Right lobe of liver (tissue), 6 donors: ENCODE measurements at regions not wholly inside any gene's neighbourhood (a gene's known extent, or its start where the extent isn't known, plus 50 kb on each side); places are given as distances from the start of the nearest gene placed in this dataset.
"Not testable (repeated sequence)": the region's sequence is repeated elsewhere in the genome, so short reads cannot be mapped to it uniquely, and the experiment has no call there.

Experiments used
- ATAC-seq, 4 donors: fragments of 200-7000 bp; cut with Tn5 transposase; one replicate each; pipeline ENCODE4 v1.9.1; 2020; ENCODE audit warnings: mild to moderate bottlenecking in 4 of 4, moderate library complexity in 4 of 4
- DNase-seq, 3 donors: peaks; one replicate each; pipeline ENCODE4 v3.0.0-alpha.2; 2020
- H3K27ac ChIP-seq, 3 donors: fragments of 200-600 bp; one replicate each; pipeline ENCODE4 v1.8.0; 2022
- H3K27me3 ChIP-seq, 2 donors: fragments of 200-600 bp; one replicate each; pipeline ENCODE4 v1.8.0; 2022
- H3K36me3 ChIP-seq, 4 donors: fragments of 200-600 bp; sonication (generic) in 1 of 4; one replicate each; pipeline versions ENCODE4 v1.5.1 to v1.8.0; 2017 to 2022; ENCODE audit warnings: control low read depth in 1 of 4
- H3K4me1 ChIP-seq, 4 donors: fragments of 200-600 bp; sonication (generic) in 1 of 4; one replicate each; pipeline versions ENCODE4 v1.5.1 to v1.8.0; 2017 to 2022; ENCODE audit warnings: control low read depth in 1 of 4
- H3K4me3 ChIP-seq, 3 donors: fragments of 200-600 bp; one replicate each; pipeline ENCODE4 v1.8.0; 2022
- H3K9me3 ChIP-seq, 4 donors: fragments of 200-600 bp; sonication (generic) in 1 of 4; one replicate each; pipeline versions ENCODE4 v1.5.1 to v1.8.0; 2017 to 2022; ENCODE audit warnings: control low read depth in 1 of 4
- POLR2A ChIP-seq: fragments of 450-650 bp; IDR thresholded peaks from one replicate; pipeline ENCODE4 v1.6.1; 2017; ENCODE audit warnings: antibody characterized with exemption, mild to moderate bottlenecking
- WGBS: methylation state at CpG from one replicate; pipeline ENCODE4 v1.1.6; 2018; ENCODE audit warnings: low coverage, low lambda C conversion rate; ENCODE audit not compliant: insufficient coverage; ENCODE audit errors: missing lambda C conversion rate; 5-methylcytosine and 5-hydroxymethylcytosine counted together
- intact Hi-C, 2 donors: fragments of 100-400 bp; cut with DNase I; formaldehyde crosslinking; loops; one replicate each; pipeline versions ENCODE4 v1.11.2 to v1.14.1; 2022
- TF ChIP-seq, protein P1 (sequence below), 4 donors: fragments of 200-600 bp in 3 of 4; fragments of 450-650 bp in 1 of 4; IDR thresholded peaks; one replicate each; pipeline versions ENCODE4 v1.5.1 to v1.8.0; 2016 to 2022; ENCODE audit warnings: antibody characterized with exemption in 4 of 4, mild to moderate bottlenecking in 2 of 4
- donor health status: DM: no; HTN: yes; CAD: no.
- donor health status: DM: no; HTN: no; CAD: no.
- donor health status: DM: no; HTN: no; CAD: no.
- donor health status: DM: no; HTN: yes; CAD: no.
- donor health status: DM: no; HTN: yes; CAD: no.

- H3K4me1 ChIP-seq, result no peaks in the 10 kb centered on the region
- 75% methylated on average over 7 of the region's 9 CpGs for WGBS
- ATAC-seq (no peak), DNase-seq (no peak)
- H3K9me3 ChIP-seq, result no peaks in the 10 kb centered on the region
- no peak overlapping the region for H3K27ac ChIP-seq
- TF ChIP-seq, protein P1, sequence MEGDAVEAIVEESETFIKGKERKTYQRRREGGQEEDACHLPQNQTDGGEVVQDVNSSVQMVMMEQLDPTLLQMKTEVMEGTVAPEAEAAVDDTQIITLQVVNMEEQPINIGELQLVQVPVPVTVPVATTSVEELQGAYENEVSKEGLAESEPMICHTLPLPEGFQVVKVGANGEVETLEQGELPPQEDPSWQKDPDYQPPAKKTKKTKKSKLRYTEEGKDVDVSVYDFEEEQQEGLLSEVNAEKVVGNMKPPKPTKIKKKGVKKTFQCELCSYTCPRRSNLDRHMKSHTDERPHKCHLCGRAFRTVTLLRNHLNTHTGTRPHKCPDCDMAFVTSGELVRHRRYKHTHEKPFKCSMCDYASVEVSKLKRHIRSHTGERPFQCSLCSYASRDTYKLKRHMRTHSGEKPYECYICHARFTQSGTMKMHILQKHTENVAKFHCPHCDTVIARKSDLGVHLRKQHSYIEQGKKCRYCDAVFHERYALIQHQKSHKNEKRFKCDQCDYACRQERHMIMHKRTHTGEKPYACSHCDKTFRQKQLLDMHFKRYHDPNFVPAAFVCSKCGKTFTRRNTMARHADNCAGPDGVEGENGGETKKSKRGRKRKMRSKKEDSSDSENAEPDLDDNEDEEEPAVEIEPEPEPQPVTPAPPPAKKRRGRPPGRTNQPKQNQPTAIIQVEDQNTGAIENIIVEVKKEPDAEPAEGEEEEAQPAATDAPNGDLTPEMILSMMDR (IDR thresholded peaks at IDR 0.05), result no peak
- TF ChIP-seq POLR2A, result no peak
- no peaks in the 10 kb centered on the region for H3K27me3 ChIP-seq
- intact Hi-C loops, result no loop called here
- no peaks in the 10 kb centered on the region for H3K36me3 ChIP-seq
- H3K4me3 ChIP-seq, result no peak overlapping the region
Observed at GRCh38 chr2:210762604-210763588, 206.5 kb downstream of the CPS1 start.

- Histone ChIP-seq H3K9me3 (no peaks in the 10 kb centered on the region), H3K27me3 (no peaks in the 10 kb centered on the region), H3K4me1 (no peaks in the 10 kb centered on the region), H3K4me3 (no peak overlapping the region), H3K27ac (no peak overlapping the region), H3K36me3 (no peaks in the 10 kb centered on the region)
- ATAC-seq (no peak), DNase-seq (no peak)
- intact Hi-C loops, result no loop called here
- TF ChIP-seq POLR2A, result no peak
- TF ChIP-seq, protein P1 (IDR thresholded peaks at IDR 0.05), result no peak
- 70% methylated on average over 5 of the region's 5 CpGs for WGBS
Observed at GRCh38 chr2:210768329-210768910, 212.0 kb downstream of the CPS1 start.

GRCh38 chr2:210776756-210777155 lies 220.4 kb downstream of the CPS1 start:
- Histone ChIP-seq H3K27me3 (no peaks in the 10 kb centered on the region), H3K4me1 (no peaks in the 10 kb centered on the region), H3K27ac (no peak overlapping the region), H3K36me3 (no peaks in the 10 kb centered on the region), H3K4me3 (no peak overlapping the region), H3K9me3 (no peaks in the 10 kb centered on the region)
- no peak for DNase-seq
- intact Hi-C loops, result no loop called here
- ATAC-seq, result no peak
- no peak for TF ChIP-seq POLR2A
- TF ChIP-seq, protein P1 (IDR thresholded peaks at IDR 0.05), result no peak

- intact Hi-C loops, result no loop called here
- DNase-seq, result no peak
- 66% methylated on average over 3 of the region's 3 CpGs for WGBS
- Histone ChIP-seq H3K9me3 (no peaks in the 10 kb centered on the region), H3K36me3 (no peaks in the 10 kb centered on the region), H3K27me3 (no peaks in the 10 kb centered on the region), H3K27ac (no peak overlapping the region), H3K4me3 (no peak overlapping the region), H3K4me1 (no peaks in the 10 kb centered on the region)
- no peak for TF ChIP-seq POLR2A
- TF ChIP-seq, protein P1 (IDR thresholded peaks at IDR 0.05), result no peak
- ATAC-seq, result no peak
Observed at GRCh38 chr2:210782222-210782621, 225.8 kb downstream of the CPS1 start.

DNA sequence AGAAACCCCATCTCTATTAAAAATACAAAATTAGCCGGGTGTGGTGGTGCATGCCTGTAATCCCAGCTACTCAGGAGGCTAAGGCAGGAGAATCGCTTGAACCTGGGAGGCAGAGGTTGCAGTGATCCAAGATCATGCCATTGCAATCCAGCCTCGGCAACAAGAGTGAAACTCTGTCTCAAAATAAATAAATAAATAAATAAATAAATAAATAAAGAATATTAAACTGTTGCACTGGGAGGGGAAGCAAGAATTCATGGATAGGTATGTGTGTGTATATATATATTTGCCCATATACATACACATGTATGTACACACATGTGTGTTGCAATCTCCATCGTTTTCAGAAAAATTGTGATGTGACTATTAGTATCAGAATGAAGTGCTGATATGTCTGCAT lies 231.4 kb downstream of the CPS1 start:
- not testable (repeated sequence) for H3K27me3 ChIP-seq, DNase-seq

More for the DNA sequence above, 231.4 kb downstream of the CPS1 start:
- H3K9me3 ChIP-seq, H3K27ac ChIP-seq, H3K4me1 ChIP-seq, H3K36me3 ChIP-seq, ATAC-seq, intact Hi-C loops, H3K4me3 ChIP-seq: not testable (repeated sequence)
- 67% methylated on average over 4 of the region's 4 CpGs for WGBS
